ENCODE measurements at regions not wholly inside any gene's neighbourhood (a gene's known extent, or its start where the extent isn't known, plus 50 kb on each side); places are given as distances from the start of the nearest gene placed in this dataset.

DNA sequence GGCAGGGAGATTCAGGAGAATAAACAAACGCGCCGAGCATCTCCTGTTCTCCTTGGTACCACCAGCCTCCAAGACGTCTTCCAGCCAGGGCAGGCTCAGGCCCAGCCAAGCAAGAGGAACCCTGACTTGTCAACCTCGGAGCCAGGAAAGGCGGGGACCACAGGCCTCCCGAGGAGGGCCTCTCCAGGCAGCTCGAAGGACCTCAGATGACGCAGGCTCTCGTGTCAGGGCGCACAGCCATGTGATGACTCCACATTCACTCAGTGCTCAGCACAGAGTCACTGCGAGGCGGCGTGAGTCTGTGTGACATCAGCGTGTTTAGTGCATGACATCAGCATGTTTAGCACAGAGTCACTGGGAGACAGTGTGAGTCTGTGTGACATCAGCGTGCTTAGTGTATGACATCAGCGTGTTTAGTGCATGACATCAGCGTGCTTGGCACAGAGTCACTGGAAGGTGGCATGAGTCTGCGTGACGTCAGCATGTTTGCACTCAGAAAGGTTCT lies 241.4 kb downstream of the BRD1 start:
- no peak for DNase-seq (ENCODE audit: low read depth)
- TF ChIP-seq, protein P1, sequence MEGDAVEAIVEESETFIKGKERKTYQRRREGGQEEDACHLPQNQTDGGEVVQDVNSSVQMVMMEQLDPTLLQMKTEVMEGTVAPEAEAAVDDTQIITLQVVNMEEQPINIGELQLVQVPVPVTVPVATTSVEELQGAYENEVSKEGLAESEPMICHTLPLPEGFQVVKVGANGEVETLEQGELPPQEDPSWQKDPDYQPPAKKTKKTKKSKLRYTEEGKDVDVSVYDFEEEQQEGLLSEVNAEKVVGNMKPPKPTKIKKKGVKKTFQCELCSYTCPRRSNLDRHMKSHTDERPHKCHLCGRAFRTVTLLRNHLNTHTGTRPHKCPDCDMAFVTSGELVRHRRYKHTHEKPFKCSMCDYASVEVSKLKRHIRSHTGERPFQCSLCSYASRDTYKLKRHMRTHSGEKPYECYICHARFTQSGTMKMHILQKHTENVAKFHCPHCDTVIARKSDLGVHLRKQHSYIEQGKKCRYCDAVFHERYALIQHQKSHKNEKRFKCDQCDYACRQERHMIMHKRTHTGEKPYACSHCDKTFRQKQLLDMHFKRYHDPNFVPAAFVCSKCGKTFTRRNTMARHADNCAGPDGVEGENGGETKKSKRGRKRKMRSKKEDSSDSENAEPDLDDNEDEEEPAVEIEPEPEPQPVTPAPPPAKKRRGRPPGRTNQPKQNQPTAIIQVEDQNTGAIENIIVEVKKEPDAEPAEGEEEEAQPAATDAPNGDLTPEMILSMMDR (conservative IDR thresholded peaks at IDR 0.05; ENCODE audit: low read depth, low read length) = no peak

DNA sequence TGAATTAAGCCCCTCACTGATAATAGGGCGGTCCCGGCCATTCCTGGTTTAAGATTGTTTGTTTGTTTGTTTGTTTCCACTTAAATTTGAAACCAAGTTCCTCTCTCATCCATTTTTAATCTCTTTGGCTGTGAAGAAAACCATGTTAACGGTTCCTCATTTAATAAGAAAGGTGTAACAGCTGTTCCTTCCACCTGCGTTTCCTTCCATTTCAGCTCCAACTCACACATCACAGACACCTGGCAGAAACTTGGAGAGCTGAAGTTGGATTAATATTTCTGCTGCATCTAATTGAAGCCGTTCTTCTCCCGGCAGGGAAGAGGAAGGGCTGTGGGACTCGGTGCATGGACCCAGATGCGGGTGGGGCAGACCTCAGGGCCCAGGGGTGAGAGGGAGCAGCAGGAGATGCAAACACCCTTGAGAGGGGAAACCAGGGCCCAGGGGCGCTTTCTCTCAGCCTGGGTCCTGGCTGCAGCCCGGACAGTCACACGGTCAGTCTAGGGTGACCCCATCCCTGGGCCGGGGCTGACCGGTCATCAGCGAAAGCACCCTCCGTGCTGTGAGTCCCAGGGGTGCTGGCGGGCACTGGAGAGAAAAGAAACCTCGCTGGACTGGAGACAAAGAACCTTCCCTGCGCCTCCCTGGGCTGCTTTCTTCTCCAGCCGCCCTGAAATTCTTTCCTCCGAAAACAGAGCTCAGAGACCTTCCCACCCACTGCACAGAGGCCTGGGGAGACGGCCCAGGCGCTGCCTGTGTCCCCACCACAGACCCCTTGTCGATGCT lies 242.0 kb downstream of the BRD1 start:
- H3K4me3 ChIP-seq (ENCODE audit: low read depth, low read length) = no peak overlapping the region
- TF ChIP-seq, protein P1 (conservative IDR thresholded peaks at IDR 0.05; ENCODE audit: low read depth, low read length) = no peak
- no peak for DNase-seq (ENCODE audit: low read depth)

More for the DNA sequence above, 241.4 kb downstream of the BRD1 start:
- H3K4me3 ChIP-seq (ENCODE audit: low read depth, low read length) = no peak overlapping the region

DNA sequence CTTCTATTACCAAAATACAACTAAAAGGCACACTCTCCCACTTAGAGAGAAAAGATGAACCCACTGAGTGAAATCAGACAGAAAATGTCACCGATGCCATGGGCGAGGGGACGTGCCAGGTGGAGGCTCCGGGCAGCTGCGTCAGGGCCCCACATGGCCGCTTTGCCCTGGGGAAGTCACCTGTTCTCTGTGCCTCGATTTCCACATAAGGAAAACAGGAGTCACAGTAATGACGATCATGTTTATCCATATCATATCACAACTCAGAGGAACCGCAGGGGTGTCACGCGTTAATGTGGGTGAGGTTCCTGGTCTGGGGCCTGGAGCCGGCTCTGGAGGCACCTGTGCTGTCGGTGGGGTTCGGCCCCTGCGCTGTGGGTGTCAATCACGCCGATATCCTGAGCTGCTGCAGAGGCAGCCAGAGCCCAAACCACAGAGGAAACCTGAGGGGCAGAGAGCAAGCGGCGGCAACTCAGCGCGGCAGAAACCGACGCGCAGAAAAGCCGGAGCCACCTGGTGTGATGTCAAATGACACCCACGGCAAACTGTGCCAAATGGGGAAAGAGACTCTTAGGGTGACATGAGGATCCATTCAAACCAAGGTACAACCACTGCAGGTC lies 243.7 kb downstream of the BRD1 start:
- TF ChIP-seq, protein P1 (conservative IDR thresholded peaks at IDR 0.05; ENCODE audit: low read depth, low read length) = no peak

DNA sequence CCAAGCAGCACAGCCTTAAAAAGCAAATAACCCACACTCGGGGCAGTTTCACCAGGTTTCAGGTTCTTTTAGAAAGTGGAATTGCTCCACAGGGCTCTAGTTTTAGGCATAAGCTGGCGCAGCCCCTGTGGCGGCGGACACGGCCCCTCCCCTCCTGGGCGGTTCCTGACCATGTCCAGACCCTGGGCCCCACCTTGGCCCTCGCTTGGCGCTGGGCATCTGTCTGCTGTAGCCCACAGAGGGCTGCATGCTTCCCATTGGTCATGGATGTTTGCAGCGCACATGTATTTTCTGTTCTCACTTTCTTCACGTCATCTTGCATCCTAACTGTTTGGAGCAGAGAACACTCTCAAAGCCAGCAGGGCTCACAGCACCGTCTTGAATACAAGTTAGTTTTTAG lies 244.3 kb downstream of the BRD1 start:
- TF ChIP-seq, protein P1 (conservative IDR thresholded peaks at IDR 0.05; ENCODE audit: low read depth, low read length) = no peak
- H3K4me3 ChIP-seq (ENCODE audit: low read depth, low read length) = no peak overlapping the region
- no peak for DNase-seq (ENCODE audit: low read depth)

More for the DNA sequence above, 243.7 kb downstream of the BRD1 start:
- H3K4me3 ChIP-seq (ENCODE audit: low read depth, low read length) = no peak overlapping the region
- no peak for DNase-seq (ENCODE audit: low read depth)

DNA sequence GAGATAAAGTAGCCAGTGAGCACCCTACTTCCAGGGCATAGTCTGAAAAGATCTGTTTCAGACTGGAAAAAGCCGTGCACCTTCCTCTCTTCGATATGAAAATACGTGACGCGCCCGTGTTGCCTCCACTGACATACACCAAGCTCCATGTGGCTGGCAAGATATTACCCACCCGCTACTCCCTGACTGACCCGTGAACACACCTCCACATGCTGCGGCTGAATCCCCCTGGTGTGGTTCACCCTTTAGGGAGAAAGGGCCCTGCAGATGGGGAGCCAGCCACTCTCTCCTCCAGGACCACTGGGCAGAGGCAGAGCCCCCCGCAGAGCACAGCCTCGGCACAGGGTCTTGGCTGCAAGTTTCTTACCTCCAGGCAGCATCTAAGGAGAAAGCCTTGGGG lies 245.0 kb downstream of the BRD1 start:
- TF ChIP-seq, protein P1 (conservative IDR thresholded peaks at IDR 0.05; ENCODE audit: low read depth, low read length) = no peak
- no peak for DNase-seq (ENCODE audit: low read depth)
- H3K4me3 ChIP-seq (ENCODE audit: low read depth, low read length) = no peak overlapping the region

DNA sequence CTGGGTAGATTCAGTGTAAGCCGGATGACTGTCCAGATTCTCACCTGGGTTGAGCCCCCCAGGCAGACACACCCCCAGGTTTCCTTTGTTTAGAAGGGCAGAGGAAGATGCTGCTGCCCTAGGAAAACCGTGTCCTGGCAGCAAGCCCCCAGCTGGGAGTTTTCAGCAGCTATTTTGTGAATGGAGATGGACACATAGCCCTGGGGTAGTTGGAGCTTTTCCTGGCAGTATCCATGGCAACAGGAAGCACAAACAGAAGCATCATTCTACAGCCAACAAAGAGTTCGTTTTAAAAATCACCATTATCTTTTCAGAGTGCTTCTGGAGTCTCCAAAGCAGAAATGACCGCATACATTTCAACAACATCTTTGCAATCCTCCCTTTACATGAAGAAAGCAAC lies 245.5 kb downstream of the BRD1 start:
- H3K4me3 ChIP-seq (ENCODE audit: low read depth, low read length) = no peak overlapping the region
- TF ChIP-seq, protein P1 (conservative IDR thresholded peaks at IDR 0.05; ENCODE audit: low read depth, low read length) = no peak
- DNase-seq (ENCODE audit: low read depth) = no peak
